Ishikawa (cell line): ENCODE measurements at regions not wholly inside any gene's neighbourhood (a gene's known extent, or its start where the extent isn't known, plus 50 kb on each side); places are given as distances from the start of the nearest gene placed in this dataset.

ENCODE experiments used
- CEBPB ChIP-seq: IDR thresholded peaks from 2 replicates; pipeline ENCODE4 v1.6.1; 2012
- EGR1 ChIP-seq: IDR thresholded peaks from 2 replicates; pipeline ENCODE4 v1.6.1; 2012
- EP300 ChIP-seq: IDR thresholded peaks from 2 replicates; pipeline ENCODE4 v1.6.1; 2012; ENCODE audit warnings: borderline replicate concordance
- FOXM1 ChIP-seq: IDR thresholded peaks from 2 replicates; pipeline ENCODE4 v1.6.1; 2012; ENCODE audit warnings: low read depth, borderline replicate concordance
- TCF12 ChIP-seq: IDR thresholded peaks from 2 replicates; pipeline ENCODE4 v1.6.1; 2012; ENCODE audit warnings: low read depth
- TEAD4 ChIP-seq: IDR thresholded peaks from 2 replicates; pipeline ENCODE4 v1.6.1; 2012
- ZBTB7A ChIP-seq: IDR thresholded peaks from 2 replicates; pipeline ENCODE4 v1.6.1; 2012; ENCODE audit warnings: low read depth
- TF ChIP-seq, protein P1 (sequence below): IDR thresholded peaks from 2 replicates; pipeline ENCODE4 v1.6.1; 2012
- TF ChIP-seq, protein P2 (sequence below): IDR thresholded peaks from 2 replicates; pipeline ENCODE4 v1.6.1; 2012; ENCODE audit warnings: low read depth, mild to moderate bottlenecking
- TF ChIP-seq, protein P3 (sequence below): IDR thresholded peaks from 2 replicates; pipeline ENCODE4 v1.6.1; 2012

DNA sequence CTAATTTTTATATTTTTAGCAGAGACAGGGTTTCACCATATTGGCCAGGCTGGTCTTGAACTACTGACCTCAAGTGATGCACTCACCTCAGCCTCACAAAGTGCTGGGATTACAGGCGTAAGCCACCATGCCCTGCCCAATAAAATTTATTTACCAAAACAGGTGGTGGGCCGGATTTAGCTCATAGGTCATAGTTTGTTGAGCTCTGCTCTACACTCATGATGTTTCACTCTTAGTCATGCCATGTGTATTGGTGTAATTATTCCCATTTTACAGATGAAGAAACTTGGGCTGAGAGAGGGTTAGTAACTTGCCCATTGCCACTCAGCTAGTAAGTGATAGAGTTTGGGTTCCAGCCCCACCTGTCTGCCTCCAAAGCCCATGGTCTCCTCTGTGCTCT is 93.1 kb upstream of the WWC1 start:
- TF ChIP-seq TCF12 (no peak), EGR1 (no peak), FOXM1 (no peak), TEAD4 (no peak), ZBTB7A (no peak), EP300 (no peak), CEBPB (no peak)
- TF ChIP-seq, protein P1, sequence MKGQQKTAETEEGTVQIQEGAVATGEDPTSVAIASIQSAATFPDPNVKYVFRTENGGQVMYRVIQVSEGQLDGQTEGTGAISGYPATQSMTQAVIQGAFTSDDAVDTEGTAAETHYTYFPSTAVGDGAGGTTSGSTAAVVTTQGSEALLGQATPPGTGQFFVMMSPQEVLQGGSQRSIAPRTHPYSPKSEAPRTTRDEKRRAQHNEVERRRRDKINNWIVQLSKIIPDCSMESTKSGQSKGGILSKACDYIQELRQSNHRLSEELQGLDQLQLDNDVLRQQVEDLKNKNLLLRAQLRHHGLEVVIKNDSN: no peak
- TF ChIP-seq, protein P2, sequence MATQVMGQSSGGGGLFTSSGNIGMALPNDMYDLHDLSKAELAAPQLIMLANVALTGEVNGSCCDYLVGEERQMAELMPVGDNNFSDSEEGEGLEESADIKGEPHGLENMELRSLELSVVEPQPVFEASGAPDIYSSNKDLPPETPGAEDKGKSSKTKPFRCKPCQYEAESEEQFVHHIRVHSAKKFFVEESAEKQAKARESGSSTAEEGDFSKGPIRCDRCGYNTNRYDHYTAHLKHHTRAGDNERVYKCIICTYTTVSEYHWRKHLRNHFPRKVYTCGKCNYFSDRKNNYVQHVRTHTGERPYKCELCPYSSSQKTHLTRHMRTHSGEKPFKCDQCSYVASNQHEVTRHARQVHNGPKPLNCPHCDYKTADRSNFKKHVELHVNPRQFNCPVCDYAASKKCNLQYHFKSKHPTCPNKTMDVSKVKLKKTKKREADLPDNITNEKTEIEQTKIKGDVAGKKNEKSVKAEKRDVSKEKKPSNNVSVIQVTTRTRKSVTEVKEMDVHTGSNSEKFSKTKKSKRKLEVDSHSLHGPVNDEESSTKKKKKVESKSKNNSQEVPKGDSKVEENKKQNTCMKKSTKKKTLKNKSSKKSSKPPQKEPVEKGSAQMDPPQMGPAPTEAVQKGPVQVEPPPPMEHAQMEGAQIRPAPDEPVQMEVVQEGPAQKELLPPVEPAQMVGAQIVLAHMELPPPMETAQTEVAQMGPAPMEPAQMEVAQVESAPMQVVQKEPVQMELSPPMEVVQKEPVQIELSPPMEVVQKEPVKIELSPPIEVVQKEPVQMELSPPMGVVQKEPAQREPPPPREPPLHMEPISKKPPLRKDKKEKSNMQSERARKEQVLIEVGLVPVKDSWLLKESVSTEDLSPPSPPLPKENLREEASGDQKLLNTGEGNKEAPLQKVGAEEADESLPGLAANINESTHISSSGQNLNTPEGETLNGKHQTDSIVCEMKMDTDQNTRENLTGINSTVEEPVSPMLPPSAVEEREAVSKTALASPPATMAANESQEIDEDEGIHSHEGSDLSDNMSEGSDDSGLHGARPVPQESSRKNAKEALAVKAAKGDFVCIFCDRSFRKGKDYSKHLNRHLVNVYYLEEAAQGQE: no peak
- TF ChIP-seq, protein P3, sequence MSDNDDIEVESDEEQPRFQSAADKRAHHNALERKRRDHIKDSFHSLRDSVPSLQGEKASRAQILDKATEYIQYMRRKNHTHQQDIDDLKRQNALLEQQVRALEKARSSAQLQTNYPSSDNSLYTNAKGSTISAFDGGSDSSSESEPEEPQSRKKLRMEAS: no peak
